Hepatocyte (in vitro differentiated cells): ENCODE measurements at regions not wholly inside any gene's neighbourhood (a gene's known extent, or its start where the extent isn't known, plus 50 kb on each side); places are given as distances from the start of the nearest gene placed in this dataset.

ENCODE experiments used
- EZH2phosphoT487 ChIP-seq: fragments of 200-600 bp; sonication (generic); IDR thresholded peaks from one replicate; pipeline ENCODE4 v1.6.1; 2018; ENCODE audit warnings: antibody characterized with exemption, mild to moderate bottlenecking, low read depth, moderate library complexity; ENCODE audit not compliant: unreplicated experiment, severe bottlenecking
- TF ChIP-seq, protein P1 (sequence below): fragments of 200-600 bp; sonication (generic); IDR thresholded peaks from 2 replicates; pipeline ENCODE4 v1.5.1; 2016; ENCODE audit warnings: antibody characterized with exemption, mild to moderate bottlenecking; ENCODE audit not compliant: poor library complexity

DNA sequence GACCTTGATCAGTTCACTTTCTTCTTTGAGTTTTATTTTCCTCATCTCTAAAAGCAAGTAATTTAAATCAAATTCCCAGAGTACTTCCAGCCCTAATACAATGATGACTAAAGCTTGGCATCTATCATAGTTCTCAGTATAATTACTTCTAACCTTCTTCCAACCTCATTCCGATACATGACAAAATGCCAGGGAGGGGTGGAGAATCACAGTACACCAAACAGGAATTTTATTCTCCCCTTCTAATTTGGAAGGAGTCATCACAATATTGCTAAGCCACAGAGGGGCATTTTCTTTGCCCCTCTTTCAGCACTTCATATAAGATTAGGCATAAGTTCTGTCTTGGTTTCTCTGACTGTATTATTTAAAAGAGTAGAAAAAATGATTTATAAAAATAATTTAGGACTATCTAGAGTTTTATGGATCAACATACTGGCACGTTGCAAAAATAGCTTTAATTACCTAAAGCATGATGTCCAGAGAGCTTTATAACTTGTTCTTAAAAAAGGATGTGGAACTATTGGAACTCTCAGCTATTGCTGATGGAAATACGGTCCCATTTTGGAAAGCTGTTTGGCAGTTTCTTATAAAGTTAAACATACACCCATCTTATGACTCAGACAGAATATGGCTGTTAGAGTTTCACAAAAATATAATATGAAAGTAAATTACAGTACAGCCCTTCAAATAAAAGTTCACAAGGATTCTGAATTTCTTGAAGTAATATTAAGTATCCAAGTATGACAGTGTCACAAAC lies 86.9 kb upstream of the UBE2E2 start:
- no peak for TF ChIP-seq EZH2phosphoT487
- TF ChIP-seq, protein P1, sequence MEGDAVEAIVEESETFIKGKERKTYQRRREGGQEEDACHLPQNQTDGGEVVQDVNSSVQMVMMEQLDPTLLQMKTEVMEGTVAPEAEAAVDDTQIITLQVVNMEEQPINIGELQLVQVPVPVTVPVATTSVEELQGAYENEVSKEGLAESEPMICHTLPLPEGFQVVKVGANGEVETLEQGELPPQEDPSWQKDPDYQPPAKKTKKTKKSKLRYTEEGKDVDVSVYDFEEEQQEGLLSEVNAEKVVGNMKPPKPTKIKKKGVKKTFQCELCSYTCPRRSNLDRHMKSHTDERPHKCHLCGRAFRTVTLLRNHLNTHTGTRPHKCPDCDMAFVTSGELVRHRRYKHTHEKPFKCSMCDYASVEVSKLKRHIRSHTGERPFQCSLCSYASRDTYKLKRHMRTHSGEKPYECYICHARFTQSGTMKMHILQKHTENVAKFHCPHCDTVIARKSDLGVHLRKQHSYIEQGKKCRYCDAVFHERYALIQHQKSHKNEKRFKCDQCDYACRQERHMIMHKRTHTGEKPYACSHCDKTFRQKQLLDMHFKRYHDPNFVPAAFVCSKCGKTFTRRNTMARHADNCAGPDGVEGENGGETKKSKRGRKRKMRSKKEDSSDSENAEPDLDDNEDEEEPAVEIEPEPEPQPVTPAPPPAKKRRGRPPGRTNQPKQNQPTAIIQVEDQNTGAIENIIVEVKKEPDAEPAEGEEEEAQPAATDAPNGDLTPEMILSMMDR: no peak
